SW 1271 (cell line): ENCODE measurements at regions not wholly inside any gene's neighbourhood (a gene's known extent, or its start where the extent isn't known, plus 50 kb on each side); places are given as distances from the start of the nearest gene placed in this dataset.

Source experiments
- DNase-seq, 2 experiments: peaks; one replicate each; lab custom pipeline; 2025; lab: John Stamatoyannopoulos, UW

DNA sequence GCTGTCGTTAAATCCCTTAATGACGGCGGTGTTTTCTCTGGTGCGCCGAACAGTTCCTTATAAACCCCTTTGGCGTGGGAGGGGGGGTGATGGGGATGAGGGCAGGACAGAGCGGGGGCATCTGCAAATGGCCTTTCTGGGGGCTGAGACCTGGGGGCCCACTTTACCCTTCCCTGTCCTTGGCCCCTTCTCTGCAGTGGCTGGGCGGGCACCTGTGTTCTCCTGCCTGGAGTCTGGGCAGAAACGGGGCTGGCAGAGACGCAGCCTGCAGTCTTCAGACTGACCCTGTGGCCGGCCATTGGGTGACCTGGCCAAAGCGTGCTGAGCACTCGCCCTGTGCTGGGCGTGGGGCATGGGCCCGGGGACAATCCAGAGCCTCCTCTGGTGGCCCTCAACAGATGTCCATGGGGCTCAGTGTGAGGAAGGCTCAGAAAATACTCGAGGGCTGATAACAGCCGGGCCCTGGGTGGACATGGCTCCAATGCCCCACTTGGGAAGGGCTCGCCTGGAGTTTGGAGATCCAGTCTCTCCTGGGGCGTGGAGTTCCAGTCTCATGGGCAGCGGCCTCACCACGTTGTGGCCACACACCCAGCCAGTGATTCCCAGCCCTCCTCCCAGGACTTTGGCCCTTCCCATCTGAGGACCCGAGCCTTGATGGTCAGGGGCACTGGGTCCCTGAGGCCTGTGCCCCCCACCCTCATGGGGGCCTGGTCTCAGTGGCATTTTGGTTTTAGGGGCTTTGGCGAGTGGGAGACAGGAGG, 50.8 kb upstream of the ACTRT2 start:
- no peak for DNase-seq

- no peak for DNase-seq
Measured at GRCh38 chr1:2971101-2971501, 50.2 kb upstream of the ACTRT2 start.
